ENCODE measurements at regions not wholly inside any gene's neighbourhood (a gene's known extent, or its start where the extent isn't known, plus 50 kb on each side); places are given as distances from the start of the nearest gene placed in this dataset.
A peak's percentile ranks its signal among the peaks of the same experiment; 100 is the strongest.
"Not testable (repeated sequence)": the region's sequence is repeated elsewhere in the genome, so short reads cannot be mapped to it uniquely, and the experiment has no call there.

GRCh38 chr10:90197766-90198165 is 496.4 kb downstream of the KIF20B start:
- no peak for DNase-seq

GRCh38 chr10:90199093-90199492 is 497.7 kb downstream of the KIF20B start:
- no peak for DNase-seq

- no peak for DNase-seq
These were observed 498.1 kb downstream of the KIF20B start for GRCh38 chr10:90199513-90199912.

- DNase-seq: no peak
These were observed 503.0 kb downstream of the KIF20B start for GRCh38 chr10:90204131-90204955.

- no peak for DNase-seq
These were observed 503.5 kb downstream of the KIF20B start for GRCh38 chr10:90204956-90205314.

GRCh38 chr10:90205340-90205739 is 503.9 kb downstream of the KIF20B start:
- DNase-seq: no peak

- no peak for DNase-seq
These were observed 512.0 kb downstream of the KIF20B start for GRCh38 chr10:90213346-90213745.

GRCh38 chr10:90218846-90219245 is 517.5 kb downstream of the KIF20B start:
- no peak for DNase-seq

GRCh38 chr10:90222372-90222771 is 521.0 kb downstream of the KIF20B start:
- no peak for DNase-seq

- no peak for DNase-seq
These were observed 521.5 kb downstream of the KIF20B start for GRCh38 chr10:90222939-90223338.

GRCh38 chr10:90224791-90225566 is 523.6 kb downstream of the KIF20B start:
- no peak for DNase-seq

GRCh38 chr10:90226517-90226916 is 525.1 kb downstream of the KIF20B start:
- DNase-seq: no peak

GRCh38 chr10:90227217-90227656 is 525.8 kb downstream of the KIF20B start:
- peak; percentile 2 for DNase-seq

- no peak for DNase-seq
These were observed 526.4 kb downstream of the KIF20B start for GRCh38 chr10:90227786-90228185.

GRCh38 chr10:90229486-90229885 is 528.1 kb downstream of the KIF20B start:
- no peak for DNase-seq

- not testable (repeated sequence) for DNase-seq
These were observed 532.4 kb downstream of the KIF20B start for GRCh38 chr10:90233805-90234204.

- no peak for DNase-seq
These were observed 544.2 kb downstream of the KIF20B start for GRCh38 chr10:90245623-90246022.

- not testable (repeated sequence) for DNase-seq
These were observed 549.4 kb downstream of the KIF20B start for GRCh38 chr10:90250784-90251183.

- no peak for DNase-seq
These were observed 568.3 kb downstream of the KIF20B start for GRCh38 chr10:90269699-90270098.

GRCh38 chr10:90274721-90275468 is 573.5 kb downstream of the KIF20B start:
- no peak for DNase-seq

- no peak for DNase-seq
These were observed 575.6 kb downstream of the KIF20B start for GRCh38 chr10:90276894-90277475.

GRCh38 chr10:90286406-90286805 is 571.4 kb downstream of the HTR7 start:
- no peak for DNase-seq

- DNase-seq: no peak
These were observed 570.9 kb downstream of the HTR7 start for GRCh38 chr10:90286941-90287340.
